ENCODE measurements at regions not wholly inside any gene's neighbourhood (a gene's known extent, or its start where the extent isn't known, plus 50 kb on each side); places are given as distances from the start of the nearest gene placed in this dataset.

DNA sequence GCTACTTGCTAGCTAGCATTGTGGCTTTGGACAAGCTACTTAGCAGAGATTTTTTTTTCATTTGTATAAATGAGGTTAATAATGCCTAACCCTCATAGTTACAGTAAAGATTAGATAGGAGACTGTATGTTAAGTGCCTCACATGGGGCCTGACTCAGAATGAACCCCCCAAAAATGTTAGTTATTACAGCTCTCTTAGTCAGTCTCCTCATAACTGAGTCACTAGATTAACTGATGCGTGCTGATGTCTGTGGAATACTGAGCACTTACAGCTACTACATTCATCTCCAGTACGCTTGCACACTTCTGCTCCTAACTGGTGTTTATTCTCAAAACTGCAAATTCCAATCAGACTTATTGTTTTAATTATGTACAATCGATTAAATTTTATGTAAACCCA is 315.3 kb downstream of the SNX13 start:
- TF ChIP-seq CTCF (IDR thresholded peaks at IDR 0.05) (no peak), SIN3A (IDR thresholded peaks at IDR 0.05; ENCODE audit: borderline replicate concordance, insufficient read depth, low read depth, low read length) (no peak), TCF7L2 (IDR thresholded peaks at IDR 0.05; ENCODE audit: low read depth, low read length) (no peak)
- TF ChIP-seq, protein P1, sequence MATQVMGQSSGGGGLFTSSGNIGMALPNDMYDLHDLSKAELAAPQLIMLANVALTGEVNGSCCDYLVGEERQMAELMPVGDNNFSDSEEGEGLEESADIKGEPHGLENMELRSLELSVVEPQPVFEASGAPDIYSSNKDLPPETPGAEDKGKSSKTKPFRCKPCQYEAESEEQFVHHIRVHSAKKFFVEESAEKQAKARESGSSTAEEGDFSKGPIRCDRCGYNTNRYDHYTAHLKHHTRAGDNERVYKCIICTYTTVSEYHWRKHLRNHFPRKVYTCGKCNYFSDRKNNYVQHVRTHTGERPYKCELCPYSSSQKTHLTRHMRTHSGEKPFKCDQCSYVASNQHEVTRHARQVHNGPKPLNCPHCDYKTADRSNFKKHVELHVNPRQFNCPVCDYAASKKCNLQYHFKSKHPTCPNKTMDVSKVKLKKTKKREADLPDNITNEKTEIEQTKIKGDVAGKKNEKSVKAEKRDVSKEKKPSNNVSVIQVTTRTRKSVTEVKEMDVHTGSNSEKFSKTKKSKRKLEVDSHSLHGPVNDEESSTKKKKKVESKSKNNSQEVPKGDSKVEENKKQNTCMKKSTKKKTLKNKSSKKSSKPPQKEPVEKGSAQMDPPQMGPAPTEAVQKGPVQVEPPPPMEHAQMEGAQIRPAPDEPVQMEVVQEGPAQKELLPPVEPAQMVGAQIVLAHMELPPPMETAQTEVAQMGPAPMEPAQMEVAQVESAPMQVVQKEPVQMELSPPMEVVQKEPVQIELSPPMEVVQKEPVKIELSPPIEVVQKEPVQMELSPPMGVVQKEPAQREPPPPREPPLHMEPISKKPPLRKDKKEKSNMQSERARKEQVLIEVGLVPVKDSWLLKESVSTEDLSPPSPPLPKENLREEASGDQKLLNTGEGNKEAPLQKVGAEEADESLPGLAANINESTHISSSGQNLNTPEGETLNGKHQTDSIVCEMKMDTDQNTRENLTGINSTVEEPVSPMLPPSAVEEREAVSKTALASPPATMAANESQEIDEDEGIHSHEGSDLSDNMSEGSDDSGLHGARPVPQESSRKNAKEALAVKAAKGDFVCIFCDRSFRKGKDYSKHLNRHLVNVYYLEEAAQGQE (IDR thresholded peaks at IDR 0.05; ENCODE audit: insufficient read depth in 1 of 2, low read depth in 2 of 2, low read length in 1 of 2): no peak
